Nephron (organoid): ENCODE measurements at regions not wholly inside any gene's neighbourhood (a gene's known extent, or its start where the extent isn't known, plus 50 kb on each side); places are given as distances from the start of the nearest gene placed in this dataset.

Experiments
- H3K27ac Mint-ChIP-seq, 3 experiments: 2 replicates each; pipeline ENCODE4 v1.8.0; 2020; ENCODE audit warnings: mixed read lengths in 3 of 3, mild to moderate bottlenecking in 2 of 3, moderate library complexity in 1 of 3
- H3K27me3 Mint-ChIP-seq: 2 replicates; pipeline ENCODE4 v1.8.0; 2021; ENCODE audit warnings: low read depth, mild to moderate bottlenecking, moderate library complexity, mixed read lengths
- H3K36me3 Mint-ChIP-seq: 2 replicates; pipeline ENCODE4 v1.8.0; 2020; ENCODE audit warnings: low read depth, mixed read lengths
- H3K4me1 Mint-ChIP-seq: 2 replicates; pipeline ENCODE4 v1.8.0; 2020; ENCODE audit warnings: mixed read lengths
- H3K4me3 Mint-ChIP-seq, 3 experiments: 2 replicates each; pipeline ENCODE4 v1.8.0; 2020; ENCODE audit warnings: mild to moderate bottlenecking in 3 of 3, mixed read lengths in 3 of 3, moderate library complexity in 2 of 3
- H3K9me3 Mint-ChIP-seq: 2 replicates; pipeline ENCODE4 v1.8.0; 2020; ENCODE audit warnings: mixed read lengths
- CTCF ChIP-seq, 3 experiments: fragments of 200-600 bp; sonication (generic); IDR thresholded peaks; one replicate each; pipeline ENCODE4 v1.5.0; 2021; ENCODE audit warnings: antibody characterized with exemption in 3 of 3; ENCODE audit not compliant: unreplicated experiment in 3 of 3

- Mint-ChIP-seq H3K9me3 (peaks cover 4% of the 10 kb centered on the region), H3K27me3 (no peaks in the 10 kb centered on the region), H3K4me3 (no peak overlapping the region), H3K4me1 (peaks cover under 1% of the 10 kb centered on the region), H3K36me3 (no peaks in the 10 kb centered on the region), H3K27ac (no peak overlapping the region)
- no peak for TF ChIP-seq CTCF (IDR thresholded peaks at IDR 0.05; ENCODE audit: unreplicated experiment in 3 of 3)
Observed at GRCh38 chr13:71090990-71091389, 776.0 kb downstream of the DACH1 start.

- no peaks in the 10 kb centered on the region for H3K27me3 Mint-ChIP-seq
- no peak overlapping the region for H3K27ac Mint-ChIP-seq
- no peak overlapping the region for H3K4me3 Mint-ChIP-seq
- peaks cover 4% of the 10 kb centered on the region for H3K9me3 Mint-ChIP-seq
- TF ChIP-seq CTCF (IDR thresholded peaks at IDR 0.05; ENCODE audit: unreplicated experiment in 3 of 3): no peak
- H3K36me3 Mint-ChIP-seq: no peaks in the 10 kb centered on the region
- H3K4me1 Mint-ChIP-seq: no peaks in the 10 kb centered on the region
Observed at GRCh38 chr13:71089056-71089455, 777.9 kb downstream of the DACH1 start.

DNA sequence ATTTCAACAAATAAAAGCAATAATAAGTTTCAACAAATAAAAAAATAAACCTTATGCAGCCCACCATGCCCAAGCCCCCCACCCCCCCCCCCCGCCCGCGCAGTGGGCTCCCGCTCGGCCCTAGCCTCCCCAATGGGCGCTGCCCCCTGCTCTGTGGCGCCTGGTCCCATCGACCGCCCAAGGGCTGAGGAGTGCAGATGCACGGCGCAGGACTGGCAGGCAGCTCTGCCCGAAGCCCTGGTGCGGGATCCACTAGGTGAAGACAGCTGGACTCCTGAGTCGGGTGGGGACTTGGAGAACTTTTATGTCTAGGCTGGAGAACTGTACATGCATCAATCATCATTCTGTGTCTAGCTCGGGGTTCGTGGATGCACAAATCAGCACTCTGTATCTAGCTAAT, 779.6 kb downstream of the DACH1 start:
- Mint-ChIP-seq H3K4me1 (no peaks in the 10 kb centered on the region), H3K36me3 (no peaks in the 10 kb centered on the region), H3K4me3 (no peak overlapping the region), H3K27ac (no peak overlapping the region), H3K27me3 (no peaks in the 10 kb centered on the region), H3K9me3 (peaks cover 4% of the 10 kb centered on the region)
- no peak for TF ChIP-seq CTCF (IDR thresholded peaks at IDR 0.05; ENCODE audit: unreplicated experiment in 3 of 3)

DNA sequence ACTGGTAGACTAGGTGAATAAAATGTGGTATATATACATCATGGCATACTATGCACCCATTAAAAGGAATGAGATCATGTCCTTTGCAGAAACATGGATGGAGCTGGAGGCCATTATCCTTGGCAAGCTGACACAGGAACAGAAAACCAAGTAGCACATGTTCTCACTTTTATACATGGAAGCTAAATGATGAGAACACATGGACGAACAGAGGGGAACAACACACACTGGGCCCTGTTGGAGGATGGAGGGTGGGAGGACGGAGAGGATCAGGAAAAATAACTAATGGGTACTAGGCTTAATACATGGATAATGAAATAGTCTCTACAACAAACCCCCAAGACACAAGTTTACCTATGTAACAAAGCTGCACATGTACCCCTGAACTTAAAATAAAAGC, 780.0 kb downstream of the DACH1 start:
- TF ChIP-seq CTCF (IDR thresholded peaks at IDR 0.05; ENCODE audit: unreplicated experiment in 3 of 3): no peak
- H3K36me3 Mint-ChIP-seq: no peaks in the 10 kb centered on the region
- H3K9me3 Mint-ChIP-seq: peaks cover 4% of the 10 kb centered on the region
- H3K27ac Mint-ChIP-seq: no peak overlapping the region
- no peaks in the 10 kb centered on the region for H3K27me3 Mint-ChIP-seq
- no peaks in the 10 kb centered on the region for H3K4me1 Mint-ChIP-seq
- no peak overlapping the region for H3K4me3 Mint-ChIP-seq

DNA sequence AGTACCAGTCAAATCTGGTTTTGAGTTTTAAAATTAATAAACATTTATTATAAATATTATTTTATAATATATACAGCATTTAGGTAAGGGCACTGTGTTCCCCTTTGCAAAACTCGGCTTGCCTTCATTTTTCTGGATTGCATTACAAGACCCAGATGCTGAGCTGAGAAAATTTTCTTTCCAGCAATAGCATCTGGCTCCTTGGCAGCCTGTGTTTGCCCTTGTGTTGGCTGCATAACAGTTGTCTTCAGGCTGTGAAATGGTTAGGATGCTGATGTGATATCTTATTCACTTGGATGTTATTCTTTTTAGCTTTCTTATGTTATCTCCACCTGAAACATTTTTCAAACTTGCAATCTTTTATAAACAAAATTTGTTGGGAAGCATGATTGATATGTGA, 784.4 kb downstream of the DACH1 start:
- Mint-ChIP-seq H3K27ac (no peak overlapping the region), H3K9me3 (peaks cover 4% of the 10 kb centered on the region), H3K4me3 (no peak overlapping the region), H3K4me1 (peaks cover 4% of the 10 kb centered on the region), H3K27me3 (no peaks in the 10 kb centered on the region), H3K36me3 (no peaks in the 10 kb centered on the region)
- TF ChIP-seq CTCF (IDR thresholded peaks at IDR 0.05; ENCODE audit: unreplicated experiment in 3 of 3): no peak

DNA sequence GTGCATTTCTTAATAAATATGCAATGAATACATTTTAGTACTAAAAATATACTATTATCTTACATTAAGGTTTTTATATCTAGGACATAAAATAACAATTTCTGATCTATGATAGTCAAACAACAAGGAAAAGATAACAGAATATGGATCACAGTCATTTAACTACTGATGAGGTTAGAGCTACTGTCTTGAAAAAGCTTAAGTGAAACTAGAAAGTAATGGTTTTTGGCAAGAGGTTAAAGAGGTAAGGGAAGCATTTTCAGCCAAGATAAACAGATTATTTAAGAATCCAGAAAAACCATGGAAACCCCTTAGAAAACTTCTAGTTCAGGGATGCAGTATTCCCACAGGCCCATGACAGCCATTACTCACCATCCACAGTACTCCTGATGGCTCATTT, 787.4 kb downstream of the DACH1 start:
- Mint-ChIP-seq H3K4me1 (peaks cover 4% of the 10 kb centered on the region), H3K9me3 (no peaks in the 10 kb centered on the region), H3K27me3 (no peaks in the 10 kb centered on the region), H3K36me3 (no peaks in the 10 kb centered on the region), H3K27ac (peak overlapping the region in 1 of 3 experiments; percentile 53), H3K4me3 (no peak overlapping the region)
- no peak for TF ChIP-seq CTCF (IDR thresholded peaks at IDR 0.05; ENCODE audit: unreplicated experiment in 3 of 3)
